ENCODE measurements at regions not wholly inside any gene's neighbourhood (a gene's known extent, or its start where the extent isn't known, plus 50 kb on each side); places are given as distances from the start of the nearest gene placed in this dataset.

DNA sequence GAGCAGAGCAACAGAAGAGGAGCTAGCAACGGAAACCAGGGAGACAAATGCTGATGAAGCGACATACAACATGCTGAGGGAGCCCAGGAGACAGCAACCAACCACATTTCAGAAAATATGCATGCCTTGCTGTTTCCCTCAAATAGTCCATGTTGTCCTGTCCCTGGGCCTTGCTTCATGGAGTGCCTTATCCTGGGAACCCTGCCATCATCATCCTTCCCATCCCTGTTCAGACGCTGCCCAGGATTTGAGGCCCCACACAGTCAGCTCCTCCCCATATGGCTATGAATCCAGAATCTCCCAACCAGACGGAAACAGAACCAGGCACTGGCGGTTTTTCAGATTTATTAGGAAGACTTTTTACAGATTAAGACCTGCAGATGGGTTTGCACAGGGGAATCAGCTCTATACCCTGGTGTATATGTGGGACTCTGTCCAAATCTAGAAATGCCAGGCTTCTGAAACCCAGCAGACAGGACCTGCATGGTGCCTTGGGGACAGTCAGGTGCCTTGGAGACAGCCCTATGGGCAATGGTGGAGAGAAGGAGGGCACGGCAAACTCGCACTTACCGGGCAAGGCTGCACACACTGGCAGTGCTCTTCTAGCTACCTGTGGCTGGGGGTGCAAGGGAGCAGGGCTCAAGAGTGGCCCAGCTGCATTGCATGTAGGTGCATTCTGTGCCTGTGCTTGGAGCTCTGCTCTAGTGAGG is 199.7 kb upstream of the MAMLD1 start:
- no peak overlapping the region for H3K27ac ChIP-seq (ENCODE audit: low read depth, low read length)
- H3K36me3 ChIP-seq (ENCODE audit: control insufficient read depth, insufficient read depth, low read length), result no peaks in the 10 kb centered on the region
- no peak overlapping the region for H3K9ac ChIP-seq (ENCODE audit: low read length)
- no peaks in the 10 kb centered on the region for H3K4me1 ChIP-seq (ENCODE audit: control insufficient read depth, low read depth, low read length)
- no peak overlapping the region for H3K18ac ChIP-seq (ENCODE audit: low read length)
- H2AK5ac ChIP-seq (ENCODE audit: low read length), result no peak overlapping the region
- H3K27me3 ChIP-seq (ENCODE audit: insufficient read depth, low read length, poor library complexity), result no peaks in the 10 kb centered on the region
- no peak overlapping the region for H3K23ac ChIP-seq (ENCODE audit: low read length)
- no peaks in the 10 kb centered on the region for H3K79me2 ChIP-seq (ENCODE audit: control insufficient read depth, insufficient read depth, low read length)
- H2BK120ac ChIP-seq (ENCODE audit: low read depth, low read length), result no peak overlapping the region
- no peaks in the 10 kb centered on the region for H3K79me1 ChIP-seq (ENCODE audit: low read length)
- H3K4me2 ChIP-seq (ENCODE audit: low read length), result no peak overlapping the region
- WGBS (ENCODE audit: extremely low coverage, insufficient coverage, low lambda C conversion rate), result no CpG with 5 or more reads among the region's 8 CpGs
- no peak overlapping the region for H2BK15ac ChIP-seq (replicated peaks; ENCODE audit: low read depth)
- no peak overlapping the region for H4K5ac ChIP-seq (ENCODE audit: low read length)
- no peak overlapping the region for H3K4me3 ChIP-seq (ENCODE audit: low read length)
- no peak overlapping the region for H4K8ac ChIP-seq (ENCODE audit: low read depth, low read length)
- no peak overlapping the region for H3K4ac ChIP-seq (ENCODE audit: low read depth, low read length)
- H2BK5ac ChIP-seq (ENCODE audit: low read length), result no peak overlapping the region
- no peak overlapping the region for H3K56ac ChIP-seq (ENCODE audit: low read length)
- no peak for DNase-seq

DNA sequence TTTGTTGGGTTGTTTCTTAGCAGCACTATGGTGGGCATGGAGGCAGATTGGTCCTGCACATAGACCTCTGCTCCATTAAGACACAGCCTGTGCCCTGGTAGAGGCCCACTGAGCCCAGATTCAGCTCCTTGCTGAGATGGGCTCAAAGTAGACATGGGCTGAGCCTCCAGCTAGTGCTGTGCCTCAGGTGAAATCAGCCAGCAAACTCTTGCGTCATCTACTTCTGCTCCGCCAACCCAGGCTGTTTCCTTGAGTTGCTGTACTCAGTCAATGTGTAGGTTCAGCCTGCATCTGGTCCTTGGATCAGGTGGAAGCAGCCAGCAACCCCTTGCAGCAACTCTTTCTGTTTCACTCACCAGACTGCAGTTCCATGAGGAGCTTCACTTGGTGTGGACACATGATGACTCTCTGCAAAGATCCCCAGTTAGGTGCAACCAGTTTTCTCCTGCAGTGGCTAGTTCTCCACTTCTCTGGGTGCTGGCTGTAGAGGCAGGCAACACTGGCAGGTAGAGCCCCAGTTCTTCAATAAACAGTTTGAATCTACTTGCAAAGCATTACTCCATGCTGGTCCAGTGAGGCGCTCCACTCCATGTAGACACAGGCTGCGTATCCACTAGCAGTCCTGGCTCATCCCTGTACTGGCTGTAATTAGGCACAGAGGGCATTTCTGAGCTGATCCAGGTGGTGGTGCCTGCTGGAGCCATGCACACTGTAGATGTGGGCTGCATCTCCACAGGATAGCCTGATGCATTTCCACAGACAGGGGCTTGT is 199.0 kb upstream of the MAMLD1 start:
- no peak overlapping the region for H3K4me2 ChIP-seq (ENCODE audit: low read length)
- no peak overlapping the region for H3K27ac ChIP-seq (ENCODE audit: low read depth, low read length)
- no peak overlapping the region for H3K4me3 ChIP-seq (ENCODE audit: low read length)
- no CpG with 5 or more reads among the region's 4 CpGs for WGBS (ENCODE audit: extremely low coverage, insufficient coverage, low lambda C conversion rate)
- no peak for DNase-seq
- H2BK120ac ChIP-seq (ENCODE audit: low read depth, low read length), result no peak overlapping the region
- H2BK5ac ChIP-seq (ENCODE audit: low read length), result no peak overlapping the region
- H3K79me1 ChIP-seq (ENCODE audit: low read length), result no peaks in the 10 kb centered on the region
- H3K79me2 ChIP-seq (ENCODE audit: control insufficient read depth, insufficient read depth, low read length), result no peaks in the 10 kb centered on the region
- no peak overlapping the region for H3K9ac ChIP-seq (ENCODE audit: low read length)
- no peaks in the 10 kb centered on the region for H3K4me1 ChIP-seq (ENCODE audit: control insufficient read depth, low read depth, low read length)
- no peak overlapping the region for H4K8ac ChIP-seq (ENCODE audit: low read depth, low read length)
- H4K5ac ChIP-seq (ENCODE audit: low read length), result no peak overlapping the region
- H3K36me3 ChIP-seq (ENCODE audit: control insufficient read depth, insufficient read depth, low read length), result no peaks in the 10 kb centered on the region
- no peak overlapping the region for H3K18ac ChIP-seq (ENCODE audit: low read length)
- H3K4ac ChIP-seq (ENCODE audit: low read depth, low read length), result no peak overlapping the region
- no peak overlapping the region for H3K56ac ChIP-seq (ENCODE audit: low read length)
- H2AK5ac ChIP-seq (ENCODE audit: low read length), result no peak overlapping the region
- H3K27me3 ChIP-seq (ENCODE audit: insufficient read depth, low read length, poor library complexity), result no peaks in the 10 kb centered on the region
- no peak overlapping the region for H3K23ac ChIP-seq (ENCODE audit: low read length)
- no peak overlapping the region for H2BK15ac ChIP-seq (replicated peaks; ENCODE audit: low read depth)

DNA sequence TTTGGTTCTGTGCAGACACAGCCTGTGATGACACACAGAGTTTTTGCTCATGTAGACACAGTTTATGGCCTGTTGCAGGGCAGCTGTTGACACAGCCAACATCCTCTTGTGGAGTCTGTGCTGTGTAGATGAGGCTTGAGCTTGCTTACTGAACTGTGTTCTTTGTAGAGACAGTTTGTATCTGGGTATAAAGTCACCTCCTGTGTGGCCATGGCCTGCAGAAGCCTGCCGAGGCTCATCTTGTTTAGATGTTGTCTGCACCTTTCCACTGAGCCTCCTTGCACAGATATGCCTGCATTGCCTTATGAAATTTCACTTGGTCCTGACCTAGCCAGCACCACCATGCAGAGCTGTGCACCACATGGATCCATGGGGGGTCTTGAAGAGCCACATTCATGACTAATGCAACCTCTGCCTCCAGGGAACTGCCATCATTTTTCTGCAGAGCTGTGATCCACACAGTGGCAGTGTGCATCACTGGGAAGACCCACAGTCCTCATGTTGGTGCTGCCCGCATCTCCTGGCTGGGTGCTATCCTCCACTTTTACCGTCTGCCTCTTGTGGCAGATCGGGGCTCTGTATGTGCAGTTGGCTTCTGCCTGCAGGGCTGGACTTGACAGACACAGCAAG is 198.0 kb upstream of the MAMLD1 start:
- H3K4me2 ChIP-seq (ENCODE audit: low read length), result no peak overlapping the region
- H3K18ac ChIP-seq (ENCODE audit: low read length), result no peak overlapping the region
- no peak overlapping the region for H3K56ac ChIP-seq (ENCODE audit: low read length)
- no peaks in the 10 kb centered on the region for H3K4me1 ChIP-seq (ENCODE audit: control insufficient read depth, low read depth, low read length)
- H3K4ac ChIP-seq (ENCODE audit: low read depth, low read length), result no peak overlapping the region
- no peak overlapping the region for H3K27ac ChIP-seq (ENCODE audit: low read depth, low read length)
- no peak overlapping the region for H2BK120ac ChIP-seq (ENCODE audit: low read depth, low read length)
- H2AK5ac ChIP-seq (ENCODE audit: low read length), result no peak overlapping the region
- H3K4me3 ChIP-seq (ENCODE audit: low read length), result no peak overlapping the region
- H2BK5ac ChIP-seq (ENCODE audit: low read length), result no peak overlapping the region
- H3K79me2 ChIP-seq (ENCODE audit: control insufficient read depth, insufficient read depth, low read length), result no peaks in the 10 kb centered on the region
- H3K23ac ChIP-seq (ENCODE audit: low read length), result no peak overlapping the region
- no peak overlapping the region for H4K8ac ChIP-seq (ENCODE audit: low read depth, low read length)
- H4K5ac ChIP-seq (ENCODE audit: low read length), result no peak overlapping the region
- WGBS (ENCODE audit: extremely low coverage, insufficient coverage, low lambda C conversion rate), result no CpG with 5 or more reads among the region's 4 CpGs
- H3K9ac ChIP-seq (ENCODE audit: low read length), result no peak overlapping the region
- H3K27me3 ChIP-seq (ENCODE audit: insufficient read depth, low read length, poor library complexity), result no peaks in the 10 kb centered on the region
- H2BK15ac ChIP-seq (replicated peaks; ENCODE audit: low read depth), result no peak overlapping the region
- no peaks in the 10 kb centered on the region for H3K36me3 ChIP-seq (ENCODE audit: control insufficient read depth, insufficient read depth, low read length)
- no peak for DNase-seq
- H3K79me1 ChIP-seq (ENCODE audit: low read length), result no peaks in the 10 kb centered on the region

DNA sequence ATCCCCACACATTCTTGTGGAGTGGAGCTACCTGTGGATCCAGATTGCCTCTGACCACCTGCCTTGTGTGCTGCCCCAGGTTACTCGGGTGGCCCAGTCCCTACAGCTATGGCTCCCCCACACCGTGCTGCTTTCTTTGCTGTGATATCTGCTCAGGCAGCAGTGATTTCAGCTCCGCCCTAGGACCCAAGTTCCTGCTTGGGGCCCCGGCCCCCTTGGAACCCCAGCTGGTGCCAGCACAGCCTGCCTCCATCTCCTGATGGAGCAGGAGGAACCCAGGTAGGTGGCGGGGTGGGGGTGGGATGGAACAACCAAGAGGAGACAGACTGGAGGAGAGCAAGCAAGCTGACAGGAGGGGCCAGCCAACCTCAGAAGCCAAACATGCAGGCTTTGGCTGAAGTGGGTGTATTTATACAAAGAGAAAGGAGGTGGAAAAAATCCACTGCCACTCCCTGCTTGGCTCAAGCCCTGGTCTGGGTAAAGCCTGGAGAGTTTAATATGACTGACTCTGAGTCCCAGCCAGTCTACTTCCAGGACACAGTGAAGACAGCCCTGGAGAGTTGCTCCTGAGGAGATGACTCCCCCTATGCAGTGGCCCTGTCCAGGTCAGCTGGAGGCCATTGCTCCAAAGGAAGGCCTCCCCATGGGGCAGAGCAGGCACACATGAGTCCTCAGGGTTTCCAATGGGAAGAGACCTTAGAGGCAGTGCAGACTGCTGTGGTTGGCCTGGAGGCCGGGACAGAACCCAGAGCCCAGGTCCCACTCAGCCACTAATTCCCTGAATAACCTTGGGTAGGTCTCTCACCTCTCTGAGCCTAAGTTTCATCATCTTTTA is 197.1 kb upstream of the MAMLD1 start:
- no peak overlapping the region for H2BK120ac ChIP-seq (ENCODE audit: low read depth, low read length)
- no peak overlapping the region for H3K56ac ChIP-seq (ENCODE audit: low read length)
- no peak overlapping the region for H3K9ac ChIP-seq (ENCODE audit: low read length)
- no peak overlapping the region for H3K23ac ChIP-seq (ENCODE audit: low read length)
- H2BK5ac ChIP-seq (ENCODE audit: low read length), result no peak overlapping the region
- H4K8ac ChIP-seq (ENCODE audit: low read depth, low read length), result no peak overlapping the region
- no peak overlapping the region for H2AK5ac ChIP-seq (ENCODE audit: low read length)
- no peaks in the 10 kb centered on the region for H3K79me2 ChIP-seq (ENCODE audit: control insufficient read depth, insufficient read depth, low read length)
- H3K27me3 ChIP-seq (ENCODE audit: insufficient read depth, low read length, poor library complexity), result no peaks in the 10 kb centered on the region
- no peak overlapping the region for H3K4me2 ChIP-seq (ENCODE audit: low read length)
- H2BK15ac ChIP-seq (replicated peaks; ENCODE audit: low read depth), result no peak overlapping the region
- H3K36me3 ChIP-seq (ENCODE audit: control insufficient read depth, insufficient read depth, low read length), result no peaks in the 10 kb centered on the region
- no peak overlapping the region for H3K4me3 ChIP-seq (ENCODE audit: low read length)
- H3K18ac ChIP-seq (ENCODE audit: low read length), result no peak overlapping the region
- H3K4ac ChIP-seq (ENCODE audit: low read depth, low read length), result no peak overlapping the region
- no peak overlapping the region for H4K5ac ChIP-seq (ENCODE audit: low read length)
- H3K27ac ChIP-seq (ENCODE audit: low read depth, low read length), result no peak overlapping the region
- no peaks in the 10 kb centered on the region for H3K4me1 ChIP-seq (ENCODE audit: control insufficient read depth, low read depth, low read length)
- H3K79me1 ChIP-seq (ENCODE audit: low read length), result no peaks in the 10 kb centered on the region
- WGBS (ENCODE audit: extremely low coverage, insufficient coverage, low lambda C conversion rate), result no CpG with 5 or more reads among the region's 6 CpGs
- no peak for DNase-seq

DNA sequence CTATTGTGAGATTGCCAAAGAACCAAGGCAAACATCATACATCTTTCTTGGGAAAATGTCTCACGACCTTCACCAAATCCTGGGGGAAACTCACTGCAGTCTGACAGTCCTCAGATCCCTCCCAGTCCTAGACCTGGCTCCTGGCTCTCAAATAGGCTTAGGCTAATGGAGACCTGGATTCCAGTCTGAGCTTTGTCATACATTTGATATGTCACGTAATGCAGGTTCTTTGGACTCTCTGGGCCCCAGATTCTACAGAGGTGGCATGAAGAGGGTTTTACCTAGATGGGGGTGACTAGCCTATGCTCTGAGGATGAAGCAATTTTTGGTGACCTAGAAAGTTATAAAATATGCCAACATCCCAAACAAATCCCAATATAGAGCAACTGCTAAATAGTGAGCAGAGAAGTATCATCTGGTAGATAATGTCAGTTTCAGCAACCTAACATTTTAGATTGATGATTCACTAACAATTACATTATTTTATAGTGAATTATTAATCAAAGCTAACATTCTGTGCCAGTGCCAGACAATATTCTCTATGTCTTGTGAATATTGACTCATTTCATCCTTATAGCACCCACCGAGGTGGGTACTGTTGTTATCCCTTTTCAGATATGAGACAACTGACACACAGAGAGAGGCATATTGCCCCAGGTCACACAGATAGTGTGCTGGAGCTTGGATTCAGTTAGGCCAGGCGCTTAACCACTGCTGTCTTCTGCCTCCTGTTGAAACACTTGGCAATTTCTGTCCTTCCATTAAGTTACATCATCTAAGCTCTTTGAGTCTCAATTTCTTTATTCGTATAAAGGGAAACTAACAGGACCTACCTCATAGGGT is 195.4 kb upstream of the MAMLD1 start:
- WGBS (ENCODE audit: extremely low coverage, insufficient coverage, low lambda C conversion rate), result no CpG with 5 or more reads among the region's 5 CpGs
- Histone ChIP-seq H2BK15ac (replicated peaks; ENCODE audit: low read depth) (no peak overlapping the region), H3K23ac (ENCODE audit: low read length) (no peak overlapping the region), H2BK120ac (ENCODE audit: low read depth, low read length) (no peak overlapping the region), H2AK5ac (ENCODE audit: low read length) (no peak overlapping the region), H2BK5ac (ENCODE audit: low read length) (no peak overlapping the region), H4K8ac (ENCODE audit: low read depth, low read length) (no peak overlapping the region), H3K4me1 (ENCODE audit: control insufficient read depth, low read depth, low read length) (no peaks in the 10 kb centered on the region), H3K56ac (ENCODE audit: low read length) (no peak overlapping the region), H3K27me3 (ENCODE audit: insufficient read depth, low read length, poor library complexity) (no peaks in the 10 kb centered on the region), H3K4me3 (ENCODE audit: low read length) (no peak overlapping the region), H3K18ac (ENCODE audit: low read length) (no peak overlapping the region), H3K9ac (ENCODE audit: low read length) (no peak overlapping the region), H3K27ac (ENCODE audit: low read depth, low read length) (no peak overlapping the region), H3K79me2 (ENCODE audit: control insufficient read depth, insufficient read depth, low read length) (no peaks in the 10 kb centered on the region), H3K36me3 (ENCODE audit: control insufficient read depth, insufficient read depth, low read length) (no peaks in the 10 kb centered on the region), H4K5ac (ENCODE audit: low read length) (no peak overlapping the region), H3K4me2 (ENCODE audit: low read length) (no peak overlapping the region), H3K4ac (ENCODE audit: low read depth, low read length) (no peak overlapping the region), H3K79me1 (ENCODE audit: low read length) (no peaks in the 10 kb centered on the region)
- no peak for DNase-seq
